Fibroblast of skin of scalp (primary cell): ENCODE measurements at regions not wholly inside any gene's neighbourhood (a gene's known extent, or its start where the extent isn't known, plus 50 kb on each side); places are given as distances from the start of the nearest gene placed in this dataset.

Source experiments
- DNase-seq: peaks from one replicate; pipeline ENCODE4 v3.0.0-alpha.2; 2013

DNA sequence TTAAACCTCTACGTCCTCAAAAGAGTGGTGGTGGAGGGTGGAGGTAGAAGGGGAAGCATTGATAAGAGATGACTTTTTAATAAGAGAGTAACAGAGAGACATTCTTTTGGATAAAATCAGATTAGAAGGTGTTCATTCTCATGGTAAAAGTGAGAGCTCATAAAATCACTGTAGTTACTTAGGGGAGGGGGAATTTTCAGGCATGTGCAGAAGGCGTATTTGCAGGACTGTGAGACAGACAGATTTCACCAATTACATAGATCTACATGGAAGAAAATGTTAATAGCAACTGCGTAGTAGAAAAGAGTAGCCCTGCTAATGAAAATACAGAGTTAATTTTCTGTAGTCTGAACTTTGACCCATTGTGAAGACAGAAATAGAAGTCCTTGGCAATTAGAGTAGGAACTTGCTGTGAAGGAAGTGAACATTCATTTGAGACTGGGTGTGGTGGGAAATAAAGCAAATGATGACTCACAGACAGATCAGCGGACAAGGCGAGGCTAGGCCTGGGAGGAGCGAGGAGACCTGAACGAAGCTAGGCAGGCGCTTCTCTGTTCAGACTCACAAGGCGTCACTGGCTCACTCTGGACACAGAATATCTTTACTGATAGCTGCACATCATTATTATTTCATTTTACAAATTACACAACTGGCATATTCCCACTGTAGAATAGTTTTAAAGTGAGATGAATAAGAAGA is 57.2 kb upstream of the FAM9C start:
- DNase-seq = peak; percentile 79

DNA sequence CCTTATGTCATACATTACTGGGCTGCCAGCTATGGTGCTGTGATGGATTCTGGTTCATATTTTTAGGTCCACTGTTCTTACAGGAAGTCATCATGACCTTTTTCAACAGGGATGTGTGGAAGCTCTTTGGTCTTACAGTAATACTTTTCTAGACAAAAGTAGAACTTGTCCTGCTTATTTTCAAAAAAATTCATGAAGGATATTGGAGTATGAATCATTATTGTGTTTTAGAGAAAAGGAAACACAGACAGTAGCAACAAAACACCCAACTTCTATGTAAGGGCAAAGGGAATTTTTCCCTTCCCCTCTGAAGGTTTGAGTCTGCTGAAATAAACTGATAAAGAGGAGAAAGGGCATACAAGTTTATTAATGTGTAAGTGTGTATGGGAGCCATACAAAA is 54.7 kb upstream of the FAM9C start:
- DNase-seq = peak; percentile 28

DNA sequence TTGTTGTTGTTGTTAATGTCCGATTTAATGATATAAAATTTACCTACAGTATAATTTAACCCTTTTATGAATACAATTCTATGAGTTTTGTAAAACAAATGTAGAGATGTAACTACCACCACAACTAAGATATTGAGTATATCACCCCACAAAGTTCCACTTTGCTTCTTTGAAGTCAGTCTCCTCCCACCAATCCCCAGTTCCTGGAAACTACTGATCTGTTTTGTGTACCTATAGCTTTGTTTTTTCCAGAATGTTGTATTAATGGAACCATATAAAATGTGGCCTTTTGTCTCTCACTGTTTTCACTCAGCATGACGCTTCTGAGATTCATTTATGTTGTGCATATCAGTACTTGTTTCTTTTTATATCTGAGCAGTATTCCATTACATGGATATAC is 52.3 kb upstream of the FAM9C start:
- no peak for DNase-seq

DNA sequence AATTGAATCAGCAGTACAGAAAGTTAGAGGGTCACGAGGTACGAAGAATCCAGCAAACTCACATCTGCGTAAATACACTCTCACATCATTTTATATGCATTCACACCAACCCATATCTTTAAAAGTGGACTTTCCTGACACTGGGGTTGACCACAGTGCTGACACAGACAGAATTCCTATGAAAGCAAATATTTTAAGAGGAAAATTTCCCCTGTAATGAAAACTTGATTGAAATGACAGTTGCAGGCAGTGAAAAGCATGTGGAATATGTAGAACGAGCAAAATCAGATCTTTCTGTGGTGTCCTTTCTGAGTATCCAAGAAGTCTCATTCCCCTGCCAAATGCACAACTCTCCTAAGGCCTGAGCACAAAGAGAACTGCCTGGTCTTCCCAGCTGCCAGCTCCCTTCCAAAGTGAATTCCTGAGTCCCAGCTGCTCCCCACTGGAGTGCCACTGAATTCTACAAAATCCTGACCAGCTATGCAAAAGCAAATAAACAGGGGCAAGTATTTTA is 50.5 kb upstream of the FAM9C start:
- peak; percentile 82 for DNase-seq

DNA sequence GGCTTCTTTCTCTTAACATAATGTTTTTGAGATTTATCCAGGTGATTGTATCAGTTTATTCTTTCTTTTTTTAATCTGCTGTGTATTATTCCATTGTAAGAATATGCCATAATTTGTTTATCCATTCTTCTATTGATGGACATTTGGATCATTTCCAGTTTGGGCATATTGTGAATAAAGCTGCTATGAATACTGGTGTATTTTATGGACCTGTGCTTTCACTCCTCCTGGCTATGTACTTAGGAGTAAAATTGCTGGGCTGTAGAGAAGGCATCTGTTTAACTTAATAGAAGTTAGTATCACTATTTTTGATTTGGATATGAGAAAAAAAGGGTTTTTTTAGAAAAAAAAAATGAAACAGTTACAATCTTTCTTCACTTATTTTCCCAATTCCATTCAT is 50.0 kb upstream of the FAM9C start:
- DNase-seq = no peak
